ENCODE measurements at regions not wholly inside any gene's neighbourhood (a gene's known extent, or its start where the extent isn't known, plus 50 kb on each side); places are given as distances from the start of the nearest gene placed in this dataset.

GRCh38 chr3:165897137-165897536, 59.9 kb upstream of the BCHE start:
- no peaks in the 10 kb centered on the region for H3K9me3 ChIP-seq (ENCODE audit: control insufficient read depth, low read depth, low read length)
- FAIRE-seq (no peak), DNase-seq (ENCODE audit: low read depth, low spot score) (no peak)
- no peaks in the 10 kb centered on the region for H4K20me1 ChIP-seq (ENCODE audit: control insufficient read depth, extremely low read depth, insufficient read depth, low read length)
- H3K36me3 ChIP-seq (ENCODE audit: control insufficient read depth in 2 of 2, extremely low read depth in 1 of 2, insufficient read depth in 2 of 2, low read length in 2 of 2): no peaks in the 10 kb centered on the region
- H3K27me3 ChIP-seq (ENCODE audit: control insufficient read depth, extremely low read depth, insufficient read depth, low read length): no peaks in the 10 kb centered on the region
- H3K4me2 ChIP-seq (ENCODE audit: control insufficient read depth, extremely low read depth, insufficient read depth, low read depth, low read length): no peak overlapping the region
- no peak for TF ChIP-seq EZH2 (IDR thresholded peaks at IDR 0.05; ENCODE audit: low read length)
- no peak for TF ChIP-seq CTCF (optimal IDR thresholded peaks at IDR 0.05 in 1 of 3, IDR thresholded peaks at IDR 0.05 in 1 of 3, conservative IDR thresholded peaks at IDR 0.05 in 1 of 3; ENCODE audit: extremely low read depth in 1 of 3, insufficient read depth in 2 of 3, low read length in 3 of 3)
- H2AFZ ChIP-seq (ENCODE audit: control insufficient read depth, low read length): peak overlapping the region; percentile 77
- H3K4me1 ChIP-seq (ENCODE audit: control insufficient read depth, extremely low read depth, insufficient read depth, low read length): no peaks in the 10 kb centered on the region
- no peak overlapping the region for H3K4me3 ChIP-seq (ENCODE audit: control insufficient read depth in 2 of 3, extremely low read depth in 1 of 3, insufficient read depth in 2 of 3, low read depth in 1 of 3, low read length in 3 of 3)
- no peak overlapping the region for H3K27ac ChIP-seq (ENCODE audit: control insufficient read depth, insufficient read depth, low read length)
- H3K79me2 ChIP-seq (ENCODE audit: control insufficient read depth, insufficient read depth, low read length): no peaks in the 10 kb centered on the region
- H3K9ac ChIP-seq (ENCODE audit: control insufficient read depth, extremely low read depth, insufficient read depth, low read length): no peak overlapping the region
- H3K9me1 ChIP-seq (ENCODE audit: control insufficient read depth, extremely low read depth, insufficient read depth, low read length): no peaks in the 10 kb centered on the region
- dilution Hi-C loops (cut with MboI; ENCODE audit: extremely low pct_ligation_motif_present, low sequenced_read_pairs): no loop called here

- Histone ChIP-seq H4K20me1 (ENCODE audit: control insufficient read depth, extremely low read depth, insufficient read depth, low read length) (no peaks in the 10 kb centered on the region), H3K9ac (ENCODE audit: control insufficient read depth, extremely low read depth, insufficient read depth, low read length) (no peak overlapping the region), H3K9me1 (ENCODE audit: control insufficient read depth, extremely low read depth, insufficient read depth, low read length) (no peaks in the 10 kb centered on the region), H3K9me3 (ENCODE audit: control insufficient read depth, low read depth, low read length) (no peaks in the 10 kb centered on the region), H3K4me1 (ENCODE audit: control insufficient read depth, extremely low read depth, insufficient read depth, low read length) (no peaks in the 10 kb centered on the region), H3K79me2 (ENCODE audit: control insufficient read depth, insufficient read depth, low read length) (no peaks in the 10 kb centered on the region), H3K4me2 (ENCODE audit: control insufficient read depth, extremely low read depth, insufficient read depth, low read depth, low read length) (no peak overlapping the region), H3K4me3 (ENCODE audit: control insufficient read depth in 2 of 3, extremely low read depth in 1 of 3, insufficient read depth in 2 of 3, low read depth in 1 of 3, low read length in 3 of 3) (no peak overlapping the region), H3K36me3 (ENCODE audit: control insufficient read depth in 2 of 2, extremely low read depth in 1 of 2, insufficient read depth in 2 of 2, low read length in 2 of 2) (no peaks in the 10 kb centered on the region), H3K27ac (ENCODE audit: control insufficient read depth, insufficient read depth, low read length) (no peak overlapping the region), H3K27me3 (ENCODE audit: control insufficient read depth, extremely low read depth, insufficient read depth, low read length) (no peaks in the 10 kb centered on the region), H2AFZ (ENCODE audit: control insufficient read depth, low read length) (no peak overlapping the region)
- FAIRE-seq (no peak), DNase-seq (ENCODE audit: low read depth, low spot score) (no peak)
- dilution Hi-C loops (cut with MboI; ENCODE audit: extremely low pct_ligation_motif_present, low sequenced_read_pairs): no loop called here
- TF ChIP-seq CTCF (optimal IDR thresholded peaks at IDR 0.05 in 1 of 3, IDR thresholded peaks at IDR 0.05 in 1 of 3, conservative IDR thresholded peaks at IDR 0.05 in 1 of 3; ENCODE audit: extremely low read depth in 1 of 3, insufficient read depth in 2 of 3, low read length in 3 of 3) (peak; percentile 46 to 55 (median 51)), EZH2 (IDR thresholded peaks at IDR 0.05; ENCODE audit: low read length) (no peak)
These were observed 58.7 kb upstream of the BCHE start for GRCh38 chr3:165895919-165896318.

Measured in keratinocyte (primary cell).